PC-9 (cell line): ENCODE measurements at regions not wholly inside any gene's neighbourhood (a gene's known extent, or its start where the extent isn't known, plus 50 kb on each side); places are given as distances from the start of the nearest gene placed in this dataset.

ENCODE experiments used
- BruUV-seq: library from RNA; stranded (reverse); fragments of 400-500 nt; replicated peaks from 2 replicates; lab custom pipeline; 2021; lab: Mats Ljungman, UMichigan
- CTCF ChIA-PET: fragments of 300-600 bp; sonication (Branson Sonifier 250); formaldehyde crosslinking; loops from one replicate; lab custom pipeline; 2022; ENCODE audit warnings: antibody characterized with exemption; lab: Charles Lee
- POLR2A ChIA-PET: fragments of 300-600 bp; sonication (Branson Sonifier 250); formaldehyde crosslinking; loops from one replicate; lab custom pipeline; 2022; ENCODE audit warnings: antibody characterized with exemption; ENCODE audit not compliant: unreplicated experiment; lab: Charles Lee
- DNase-seq, 2 experiments: peaks; one replicate each; pipeline versions ENCODE4 v3.0.0 to v3.0.0-alpha.2; 2015 to 2022; ENCODE audit warnings: mixed read lengths in 1 of 2
- H2AFZ ChIP-seq: fragments of 200-600 bp; sonication (generic); 2 replicates; pipeline ENCODE4 v1.8.1; 2017; ENCODE audit warnings: antibody characterized with exemption
- H3F3A ChIP-seq: fragments of 200-600 bp; sonication (generic); 2 replicates; pipeline ENCODE4 v1.8.1; 2017; ENCODE audit warnings: antibody characterized with exemption, mild to moderate bottlenecking, low read depth; ENCODE audit not compliant: insufficient read depth
- H3K27ac ChIP-seq: fragments of 200-600 bp; sonication (generic); 2 replicates; pipeline ENCODE4 v1.6.1; 2016; ENCODE audit warnings: mixed run types
- H3K27me3 ChIP-seq: fragments of 200-600 bp; sonication (generic); 2 replicates; pipeline ENCODE4 v1.6.1; 2016; ENCODE audit warnings: low read depth, mixed run types; ENCODE audit not compliant: insufficient read depth
- H3K36me3 ChIP-seq: fragments of 200-600 bp; sonication (generic); 2 replicates; pipeline ENCODE4 v1.6.1; 2016; ENCODE audit warnings: low read depth, mixed run types
- H3K4me1 ChIP-seq: fragments of 200-600 bp; sonication (generic); replicated peaks from 2 replicates; pipeline ENCODE4 v1.6.1; 2016; ENCODE audit warnings: mixed run types; ENCODE audit not compliant: insufficient read depth
- H3K4me2 ChIP-seq: fragments of 200-600 bp; sonication (generic); 2 replicates; pipeline ENCODE4 v1.6.1; 2017; ENCODE audit warnings: mixed run types
- H3K4me3 ChIP-seq: fragments of 200-600 bp; sonication (generic); 2 replicates; pipeline ENCODE4 v1.6.1; 2016; ENCODE audit warnings: mixed run types
- H3K79me2 ChIP-seq: fragments of 200-600 bp; sonication (generic); 2 replicates; pipeline ENCODE4 v1.6.1; 2017; ENCODE audit warnings: low read depth, mixed run types
- H3K9me2 ChIP-seq: fragments of 200-600 bp; sonication (generic); 2 replicates; pipeline ENCODE4 v1.8.1; 2017; ENCODE audit warnings: mild to moderate bottlenecking; ENCODE audit not compliant: insufficient read depth
- H3K9me3 ChIP-seq: fragments of 200-600 bp; sonication (generic); 2 replicates; pipeline ENCODE4 v1.8.1; 2016; ENCODE audit warnings: low read depth; ENCODE audit not compliant: insufficient read depth
- H4K20me1 ChIP-seq: fragments of 200-600 bp; sonication (generic); 2 replicates; pipeline ENCODE4 v1.8.1; 2017; ENCODE audit not compliant: insufficient read depth
- CTCF ChIP-seq: fragments of 200-600 bp; sonication (generic); conservative IDR thresholded peaks from 2 replicates; pipeline ENCODE4 v1.6.1; 2017; ENCODE audit warnings: mixed run types, antibody characterized with exemption, mild to moderate bottlenecking, moderate library complexity
- EZH2 ChIP-seq: fragments of 200-600 bp; sonication (generic); IDR thresholded peaks from 2 replicates; pipeline ENCODE4 v1.8.0; 2017; ENCODE audit warnings: antibody characterized with exemption, low read depth
- intact Hi-C: fragments of 100-400 bp; cut with micrococcal nuclease; formaldehyde crosslinking; loops from one replicate; pipeline ENCODE4 v1.10.0; 2022; ENCODE audit not compliant: unreplicated experiment

- no peaks in the 10 kb centered on the region for H3K9me3 ChIP-seq
- H3K27me3 ChIP-seq, result no peaks in the 10 kb centered on the region
- no peaks in the 10 kb centered on the region; the same call in 1 of the 2 replicates for H3K9me2 ChIP-seq
- ChIA-PET CTCF (no interaction called here), POLR2A (no interaction called here)
- no peaks in the 10 kb centered on the region for H3F3A ChIP-seq
- no peak for TF ChIP-seq EZH2
- TF ChIP-seq CTCF, result no peak
- no peaks in the 10 kb centered on the region for H4K20me1 ChIP-seq
- no peak overlapping the region for H2AFZ ChIP-seq
- BruUV-seq, result no TSS peak
- H3K27ac ChIP-seq, result no peak overlapping the region
- H3K4me1 ChIP-seq, result no peaks in the 10 kb centered on the region
- H3K36me3 ChIP-seq, result no peaks in the 10 kb centered on the region
- no peaks in the 10 kb centered on the region for H3K79me2 ChIP-seq
- no peak for DNase-seq
- no peak overlapping the region for H3K4me2 ChIP-seq
- intact Hi-C loops, result no loop called here
- H3K4me3 ChIP-seq, result no peak overlapping the region
Observed at GRCh38 chr14:40601063-40601462, 1005.6 kb upstream of the LRFN5 start.

- CTCF ChIA-PET, result no interaction called here
Observed at GRCh38 chr14:40599725-40600124, 1007.0 kb upstream of the LRFN5 start.

GRCh38 chr14:40581264-40581663, 1025.4 kb upstream of the LRFN5 start:
- no peak overlapping the region for H3K4me3 ChIP-seq
- no peak overlapping the region for H3K27ac ChIP-seq
- no peak overlapping the region for H3K4me2 ChIP-seq
- BruUV-seq, result no TSS peak
- no peak for TF ChIP-seq EZH2
- no peak for TF ChIP-seq CTCF
- no peaks in the 10 kb centered on the region for H3K4me1 ChIP-seq
- H3K79me2 ChIP-seq, result no peaks in the 10 kb centered on the region
- ChIA-PET CTCF (no interaction called here), POLR2A (no interaction called here)
- no peaks in the 10 kb centered on the region for H4K20me1 ChIP-seq
- H3K27me3 ChIP-seq, result no peaks in the 10 kb centered on the region
- intact Hi-C loops, result no loop called here
- no peaks in the 10 kb centered on the region for H3K36me3 ChIP-seq
- H3K9me2 ChIP-seq, result no peaks in the 10 kb centered on the region; the same call in 1 of the 2 replicates
- no peak for DNase-seq
- no peak overlapping the region for H2AFZ ChIP-seq
- no peaks in the 10 kb centered on the region for H3F3A ChIP-seq
- no peaks in the 10 kb centered on the region for H3K9me3 ChIP-seq

More at GRCh38 chr14:40599725-40600124, 1007.0 kb upstream of the LRFN5 start:
- Histone ChIP-seq H3K36me3 (no peaks in the 10 kb centered on the region), H3K4me2 (no peak overlapping the region), H3K4me1 (no peaks in the 10 kb centered on the region), H3K27ac (no peak overlapping the region), H3K9me2 (no peaks in the 10 kb centered on the region; the same call in 1 of the 2 replicates), H3K27me3 (no peaks in the 10 kb centered on the region), H4K20me1 (no peaks in the 10 kb centered on the region), H3F3A (no peaks in the 10 kb centered on the region), H3K9me3 (no peaks in the 10 kb centered on the region), H3K4me3 (no peak overlapping the region), H2AFZ (no peak overlapping the region), H3K79me2 (no peaks in the 10 kb centered on the region)
- no TSS peak for BruUV-seq
- intact Hi-C loops, result no loop called here
- POLR2A ChIA-PET, result no interaction called here
- TF ChIP-seq CTCF, result no peak
- no peak for DNase-seq
